Mesodermal cell (in vitro differentiated cells): ENCODE measurements at regions not wholly inside any gene's neighbourhood (a gene's known extent, or its start where the extent isn't known, plus 50 kb on each side); places are given as distances from the start of the nearest gene placed in this dataset.

Experiments
- H3K27ac ChIP-seq: 2 replicates; pipeline ENCODE4 v1.7.0; 2013; ENCODE audit warnings: mild to moderate bottlenecking, low read depth, low read length, moderate library complexity; ENCODE audit not compliant: severe bottlenecking
- H3K36me3 ChIP-seq: 2 replicates; pipeline ENCODE4 v1.7.1; 2013; ENCODE audit warnings: mild to moderate bottlenecking, low read length, moderate library complexity; ENCODE audit not compliant: control insufficient read depth, insufficient read depth
- H3K4me1 ChIP-seq: one replicate; pipeline ENCODE4 v1.7.1; 2013; ENCODE audit warnings: mild to moderate bottlenecking, low read length; ENCODE audit not compliant: insufficient read depth, control insufficient read depth, poor library complexity, severe bottlenecking
- H3K4me3 ChIP-seq: 2 replicates; pipeline ENCODE4 v1.7.0; 2013; ENCODE audit warnings: low read length, control low read depth, mild to moderate bottlenecking; ENCODE audit not compliant: insufficient read depth, poor library complexity, severe bottlenecking; ENCODE audit errors: extremely low read depth
- H3K9me3 ChIP-seq: 2 replicates; pipeline ENCODE4 v1.7.1; 2013; ENCODE audit warnings: mild to moderate bottlenecking, low read length, moderate library complexity; ENCODE audit not compliant: control insufficient read depth
- WGBS, 2 experiments: methylation state at CpG; one replicate each; pipeline ENCODE4 v1.1.5; 2013; ENCODE audit warnings: missing lambda C conversion rate in 2 of 2; ENCODE audit not compliant: insufficient coverage in 2 of 2; 5-methylcytosine and 5-hydroxymethylcytosine counted together

DNA sequence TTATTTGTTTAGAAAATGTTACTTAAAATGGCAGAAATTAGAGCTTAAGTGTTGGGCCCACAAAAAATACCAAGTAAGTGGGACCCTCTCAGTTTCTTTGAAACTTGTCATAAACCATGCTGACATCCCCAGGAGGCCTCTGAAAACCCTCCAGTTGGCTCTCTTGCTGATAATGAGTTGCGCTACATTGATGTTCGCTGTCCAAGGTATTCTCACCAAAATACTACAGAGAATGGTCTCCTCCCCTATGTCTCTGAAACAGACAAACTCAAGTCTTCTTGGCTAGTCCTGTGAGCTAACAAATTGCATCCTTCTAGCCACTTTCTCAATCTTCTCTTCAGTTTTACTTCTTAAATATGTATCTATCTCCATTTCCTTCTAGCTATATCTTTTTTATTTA is 669.4 kb downstream of the IRS1 start:
- Histone ChIP-seq H3K4me3 (no peak overlapping the region), H3K9me3 (no peaks in the 10 kb centered on the region), H3K27ac (no peak overlapping the region), H3K36me3 (no peaks in the 10 kb centered on the region), H3K4me1 (peaks cover 7% of the 10 kb centered on the region)
- 86 to 100% methylated on average over 2 of the region's 2 CpGs for WGBS, 2 experiments

DNA sequence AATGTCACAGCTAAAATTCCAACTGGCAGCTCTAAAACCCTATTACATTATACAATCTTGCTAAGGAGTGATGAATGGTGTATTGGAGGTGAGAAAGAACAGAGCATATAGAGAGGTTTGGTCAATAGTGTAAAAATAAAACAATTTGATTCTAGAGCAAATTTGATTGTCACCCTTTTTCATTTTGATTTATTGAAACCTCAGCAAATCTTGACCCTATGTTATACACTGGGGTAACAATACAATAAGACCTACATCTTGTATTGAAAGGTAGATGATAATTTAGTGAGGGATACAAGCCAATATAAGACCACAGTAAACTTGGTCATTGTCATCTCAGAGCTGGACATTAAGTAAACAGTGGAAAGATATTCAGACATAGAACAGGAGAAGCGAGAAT is 671.9 kb downstream of the IRS1 start:
- H3K4me1 ChIP-seq = peaks cover 19% of the 10 kb centered on the region
- WGBS, 2 experiments = no CpG with 5 or more reads among the region's 1 CpG
- H3K36me3 ChIP-seq = no peaks in the 10 kb centered on the region
- no peak overlapping the region for H3K27ac ChIP-seq
- H3K4me3 ChIP-seq = no peak overlapping the region
- H3K9me3 ChIP-seq = peaks cover 4% of the 10 kb centered on the region

- Histone ChIP-seq H3K4me1 (peaks cover 19% of the 10 kb centered on the region), H3K27ac (no peak overlapping the region), H3K9me3 (peaks cover 13% of the 10 kb centered on the region), H3K36me3 (no peaks in the 10 kb centered on the region), H3K4me3 (no peak overlapping the region)
- no CpG with 5 or more reads among the region's 1 CpG for WGBS, 2 experiments
Observed at GRCh38 chr2:226126104-226126503, 673.5 kb downstream of the IRS1 start.

DNA sequence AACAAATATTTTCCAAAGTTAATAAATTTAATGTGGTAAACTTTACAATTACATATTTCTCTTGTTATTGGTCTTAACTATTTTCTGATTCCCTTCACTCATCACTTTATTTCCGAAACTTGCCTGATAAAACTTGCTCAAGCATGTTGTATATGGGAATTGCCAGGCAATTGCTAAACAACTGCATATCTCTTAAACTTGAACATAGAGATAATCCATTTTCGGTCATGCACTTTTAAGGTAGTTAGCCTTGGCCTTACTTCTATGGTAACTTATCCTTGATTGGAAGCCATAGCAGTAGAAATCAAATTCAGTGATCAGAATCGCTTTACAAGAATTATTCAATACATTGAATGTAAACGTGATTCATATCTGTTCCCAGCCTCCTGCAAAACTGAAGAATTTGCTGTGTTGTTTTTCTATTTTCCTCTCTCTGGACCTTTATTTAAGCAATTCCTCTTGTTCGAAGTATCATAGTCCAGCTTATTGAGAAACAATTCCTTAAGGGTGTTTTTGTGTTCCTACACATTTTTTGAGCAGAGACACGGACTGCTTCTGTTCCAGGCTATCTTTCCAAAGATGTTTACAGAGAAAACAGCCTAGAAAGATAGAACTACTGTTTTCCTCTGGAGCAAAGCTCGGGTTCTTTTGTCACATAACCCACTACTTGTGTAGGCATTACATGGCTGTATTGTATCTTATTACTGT is 674.3 kb downstream of the IRS1 start:
- Histone ChIP-seq H3K36me3 (no peaks in the 10 kb centered on the region), H3K27ac (peak overlapping the region; percentile 11), H3K9me3 (peaks cover 13% of the 10 kb centered on the region), H3K4me3 (no peak overlapping the region), H3K4me1 (peaks cover 19% of the 10 kb centered on the region)
- WGBS, 2 experiments = 90 to 93% methylated on average over 2 to 5 of the region's 7 CpGs

- no CpG with 5 or more reads among the region's 2 CpGs for WGBS, 2 experiments
- Histone ChIP-seq H3K36me3 (no peaks in the 10 kb centered on the region), H3K4me1 (peaks cover 19% of the 10 kb centered on the region), H3K9me3 (peaks cover 13% of the 10 kb centered on the region), H3K4me3 (no peak overlapping the region), H3K27ac (peak overlapping the region; percentile 63)
Observed at GRCh38 chr2:226124548-226125011, 675.0 kb downstream of the IRS1 start.

DNA sequence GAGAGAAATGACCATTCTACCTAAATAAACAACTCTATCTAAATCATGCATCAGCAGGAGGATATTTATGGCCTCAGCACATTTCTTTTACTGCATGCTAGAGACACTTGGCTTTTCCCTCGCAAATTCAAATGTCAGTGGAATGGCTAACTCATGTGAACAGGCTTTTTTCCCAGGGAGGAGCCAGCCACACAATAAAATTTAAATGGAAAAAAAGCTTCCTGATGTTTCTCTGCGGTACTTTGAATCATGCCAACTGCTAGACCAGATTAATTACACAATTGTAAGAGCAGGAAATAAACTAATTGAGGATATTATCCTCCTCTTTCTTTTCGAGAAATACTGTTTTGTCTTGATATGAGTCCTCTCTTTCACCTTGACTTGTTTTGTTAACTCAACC is 676.3 kb downstream of the IRS1 start:
- H3K9me3 ChIP-seq = peaks cover 13% of the 10 kb centered on the region
- 86 to 95% methylated on average over 1 to 2 of the region's 3 CpGs for WGBS, 2 experiments
- H3K4me1 ChIP-seq = peaks cover 27% of the 10 kb centered on the region
- no peak overlapping the region for H3K4me3 ChIP-seq
- peak overlapping the region; percentile 6 for H3K27ac ChIP-seq
- H3K36me3 ChIP-seq = no peaks in the 10 kb centered on the region

DNA sequence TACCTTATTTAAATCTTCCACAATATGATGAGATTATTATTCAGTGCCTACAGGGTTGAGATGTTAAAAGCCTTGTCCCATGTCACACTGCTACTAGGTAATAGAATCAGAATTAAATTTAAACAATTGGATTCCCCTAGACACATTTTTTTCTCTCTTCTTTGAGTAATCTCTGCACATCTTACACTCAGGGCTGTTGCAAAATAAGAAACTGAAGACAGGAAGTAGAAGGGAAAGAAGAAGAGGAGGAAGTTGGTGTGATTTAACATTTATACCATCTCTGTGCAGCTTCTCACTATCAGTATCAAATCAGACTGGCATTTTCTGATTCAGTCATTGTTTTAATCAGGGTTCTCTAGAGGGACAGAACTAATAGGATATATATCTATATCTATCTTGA is 677.6 kb downstream of the IRS1 start:
- no peak overlapping the region for H3K27ac ChIP-seq
- no peaks in the 10 kb centered on the region for H3K36me3 ChIP-seq
- peaks cover 30% of the 10 kb centered on the region for H3K4me1 ChIP-seq
- H3K4me3 ChIP-seq = no peak overlapping the region
- H3K9me3 ChIP-seq = peaks cover 13% of the 10 kb centered on the region

DNA sequence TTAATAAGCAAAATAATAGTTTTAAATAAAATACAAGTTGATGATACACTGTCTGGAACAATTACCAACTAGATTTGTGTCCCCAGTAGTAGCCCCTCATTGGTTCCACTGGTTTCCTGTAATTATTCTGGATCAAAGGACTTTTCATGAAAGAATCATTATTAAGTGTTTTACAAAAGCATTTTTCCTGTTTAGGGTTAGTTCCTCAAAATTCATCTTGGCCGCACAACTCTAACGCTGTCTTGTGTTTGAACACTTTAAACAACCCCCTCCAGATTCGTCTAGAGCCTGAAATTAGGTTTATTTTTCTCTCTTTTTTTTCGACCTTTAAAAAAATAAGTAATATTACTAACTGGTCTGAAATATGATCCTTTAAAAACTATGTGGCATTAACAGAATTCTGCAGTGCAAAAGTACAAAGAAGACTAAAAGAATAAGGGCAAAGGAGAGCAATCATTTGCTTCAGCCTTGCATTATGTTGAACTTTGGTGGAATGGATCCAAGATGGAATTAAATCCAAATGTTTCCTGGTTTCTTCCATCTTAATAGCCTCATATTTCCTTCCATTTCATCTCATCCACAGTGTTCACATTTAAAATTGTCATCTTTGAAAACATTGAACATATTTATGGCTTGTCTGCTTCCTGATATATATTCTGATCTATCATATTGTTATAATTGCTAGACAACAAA is 678.4 kb downstream of the IRS1 start:
- WGBS, 2 experiments = 60 to 100% methylated on average over 1 of the region's 4 CpGs
- no peak overlapping the region for H3K4me3 ChIP-seq
- H3K36me3 ChIP-seq = no peaks in the 10 kb centered on the region
- H3K4me1 ChIP-seq = peaks cover 33% of the 10 kb centered on the region
- peaks cover 13% of the 10 kb centered on the region for H3K9me3 ChIP-seq
- H3K27ac ChIP-seq = no peak overlapping the region

DNA sequence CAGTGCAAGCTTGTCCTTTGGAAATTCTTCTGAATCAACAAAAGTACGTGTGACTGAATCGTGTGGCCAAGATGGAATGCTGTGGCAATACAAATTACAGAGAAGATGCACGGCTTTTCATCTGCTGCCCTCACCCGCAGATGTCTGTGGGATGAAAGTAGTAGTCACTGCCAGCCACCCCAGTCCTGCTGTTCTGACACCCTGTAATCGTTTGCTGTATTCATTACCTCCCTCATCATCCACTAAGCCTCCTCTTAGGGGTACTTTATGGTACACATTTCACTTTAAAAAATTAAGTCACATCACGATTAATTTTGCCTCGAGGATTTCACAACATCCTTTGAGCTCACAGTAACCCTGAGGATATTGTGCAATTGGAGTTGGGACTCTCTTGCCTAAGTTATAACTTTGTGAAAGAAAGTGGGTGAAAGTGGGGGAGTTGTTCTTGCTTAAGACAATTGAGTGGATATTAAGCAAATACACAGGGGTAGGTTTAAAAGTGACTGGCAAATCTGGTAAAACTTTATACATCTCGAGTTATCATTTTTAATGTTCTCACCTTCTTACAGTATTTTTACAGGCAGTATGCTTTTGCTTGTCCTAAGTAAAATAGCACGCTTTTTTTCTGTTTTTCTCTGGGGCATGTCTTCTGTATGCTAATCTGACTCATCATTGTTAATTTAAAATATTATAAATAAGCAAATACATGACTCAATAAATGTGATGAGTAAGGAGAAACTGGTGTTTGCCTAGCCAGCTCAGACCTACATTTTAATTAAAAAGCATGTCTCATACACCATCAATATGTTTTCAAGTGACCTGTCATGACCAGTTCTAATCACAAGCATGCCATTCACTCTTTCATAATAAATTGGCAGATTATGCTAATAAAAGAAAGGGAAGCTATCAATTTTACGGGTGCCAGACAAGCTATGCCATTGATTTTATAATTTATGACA is 680.9 kb downstream of the IRS1 start:
- 48 to 85% methylated on average over 3 to 5 of the region's 10 CpGs for WGBS, 2 experiments
- Histone ChIP-seq H3K4me1 (peaks cover 38% of the 10 kb centered on the region), H3K9me3 (peaks cover 13% of the 10 kb centered on the region), H3K27ac (no peak overlapping the region), H3K36me3 (no peaks in the 10 kb centered on the region), H3K4me3 (no peak overlapping the region)

- Histone ChIP-seq H3K36me3 (no peaks in the 10 kb centered on the region), H3K9me3 (peaks cover 8% of the 10 kb centered on the region), H3K4me3 (no peak overlapping the region), H3K27ac (no peak overlapping the region), H3K4me1 (peaks cover 31% of the 10 kb centered on the region)
- 80% methylated on average over 1 of the region's 3 CpGs; no CpG with 5 or more reads in 1 of the 2 experiments for WGBS, 2 experiments
Observed at GRCh38 chr2:226117510-226118065, 682.0 kb downstream of the IRS1 start.
